GM19395 (cell line): ENCODE measurements at regions not wholly inside any gene's neighbourhood (a gene's known extent, or its start where the extent isn't known, plus 50 kb on each side); places are given as distances from the start of the nearest gene placed in this dataset.

Experiments used
- ATAC-seq: cut with Tn5 transposase; IDR thresholded peaks from one replicate; pipeline ENCODE4 v1.9.1; 2021; ENCODE audit warnings: mild to moderate bottlenecking, moderate library complexity; ENCODE audit not compliant: unreplicated experiment

- no peak for ATAC-seq
These were observed 513.2 kb upstream of the GOLIM4 start for GRCh38 chr3:168608926-168609325.

GRCh38 chr3:168604767-168605166 lies 509.0 kb upstream of the GOLIM4 start:
- ATAC-seq, result no peak

GRCh38 chr3:168598250-168598649 lies 502.5 kb upstream of the GOLIM4 start:
- ATAC-seq, result no peak

GRCh38 chr3:168596175-168596823 lies 500.6 kb upstream of the GOLIM4 start:
- no peak for ATAC-seq

GRCh38 chr3:168591587-168591986 lies 495.9 kb upstream of the GOLIM4 start:
- ATAC-seq, result no peak

- no peak for ATAC-seq
These were observed 493.7 kb upstream of the GOLIM4 start for GRCh38 chr3:168589376-168589775.

- ATAC-seq, result no peak
These were observed 489.8 kb upstream of the GOLIM4 start for GRCh38 chr3:168585544-168585943.

- ATAC-seq, result no peak
These were observed 488.3 kb upstream of the GOLIM4 start for GRCh38 chr3:168583977-168584376.

- no peak for ATAC-seq
These were observed 486.8 kb upstream of the GOLIM4 start for GRCh38 chr3:168582503-168582902.

GRCh38 chr3:168581771-168582225 lies 486.1 kb upstream of the GOLIM4 start:
- no peak for ATAC-seq

- no peak for ATAC-seq
These were observed 483.3 kb upstream of the GOLIM4 start for GRCh38 chr3:168579010-168579409.

- ATAC-seq, result no peak
These were observed 480.0 kb upstream of the GOLIM4 start for GRCh38 chr3:168575750-168576149.

GRCh38 chr3:168574455-168575158 lies 478.9 kb upstream of the GOLIM4 start:
- peak; percentile 73 for ATAC-seq

- ATAC-seq, result no peak
These were observed 474.9 kb upstream of the GOLIM4 start for GRCh38 chr3:168570404-168571155.

GRCh38 chr3:168558728-168559411 lies 463.1 kb upstream of the GOLIM4 start:
- no peak for ATAC-seq

- ATAC-seq, result no peak
These were observed 456.5 kb upstream of the GOLIM4 start for GRCh38 chr3:168552251-168552650.

GRCh38 chr3:168548719-168549118 lies 453.0 kb upstream of the GOLIM4 start:
- no peak for ATAC-seq

GRCh38 chr3:168546707-168547106 lies 451.0 kb upstream of the GOLIM4 start:
- ATAC-seq, result no peak

- no peak for ATAC-seq
These were observed 449.9 kb upstream of the GOLIM4 start for GRCh38 chr3:168545591-168545990.

- no peak for ATAC-seq
These were observed 448.6 kb upstream of the GOLIM4 start for GRCh38 chr3:168544097-168544957.
